Sigmoid colon (tissue), 4 donors: ENCODE measurements at regions not wholly inside any gene's neighbourhood (a gene's known extent, or its start where the extent isn't known, plus 50 kb on each side); places are given as distances from the start of the nearest gene placed in this dataset.

Experiments
- EP300 ChIP-seq, 4 donors: sonication (generic); formaldehyde crosslinking; IDR thresholded peaks; one replicate each; pipeline ENCODE4 v1.6.1; 2017; ENCODE audit warnings: antibody characterized with exemption in 4 of 4
- POLR2A ChIP-seq, 2 donors: fragments of 450-650 bp; IDR thresholded peaks; one replicate each; pipeline ENCODE4 v1.6.1; 2016; ENCODE audit warnings: antibody characterized with exemption in 2 of 2, mild to moderate bottlenecking in 2 of 2, moderate library complexity in 2 of 2
- POLR2AphosphoS5 ChIP-seq, 4 donors: sonication (generic); formaldehyde crosslinking; IDR thresholded peaks; one replicate each; pipeline ENCODE4 v1.6.1; 2017; ENCODE audit warnings: antibody characterized with exemption in 4 of 4
- TF ChIP-seq, protein P1 (sequence below), 4 experiments: fragments of 450-650 bp in 3 of 4; fragments of 200-600 bp in 1 of 4; IDR thresholded peaks; one replicate each; pipeline ENCODE4 v1.5.1; 2016 to 2019; ENCODE audit warnings: antibody characterized with exemption in 4 of 4, mild to moderate bottlenecking in 3 of 4, moderate library complexity in 2 of 4

DNA sequence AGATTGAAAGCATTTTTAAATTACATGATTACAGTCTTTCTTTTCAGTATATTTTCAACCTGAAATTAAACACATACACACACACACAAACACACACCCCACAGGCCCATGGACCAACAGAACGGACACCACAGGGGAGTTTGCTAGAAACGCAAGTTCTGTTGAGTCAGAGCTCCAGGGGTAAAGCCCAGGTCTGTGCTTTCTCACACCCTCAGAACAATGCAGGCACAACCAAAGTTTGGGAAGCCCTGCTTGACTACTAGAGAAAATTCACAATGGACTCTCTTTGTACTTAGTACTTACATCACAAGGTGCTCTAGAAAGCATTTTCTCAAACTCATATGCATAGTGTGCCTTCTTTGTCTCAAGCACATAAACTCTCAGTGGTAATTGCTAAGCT is 704.0 kb upstream of the IGFBP3 start:
- TF ChIP-seq EP300 (IDR thresholded peaks at IDR 0.05) (no peak), POLR2A (IDR thresholded peaks at IDR 0.05) (no peak), POLR2AphosphoS5 (IDR thresholded peaks at IDR 0.05) (no peak)
- TF ChIP-seq, protein P1, sequence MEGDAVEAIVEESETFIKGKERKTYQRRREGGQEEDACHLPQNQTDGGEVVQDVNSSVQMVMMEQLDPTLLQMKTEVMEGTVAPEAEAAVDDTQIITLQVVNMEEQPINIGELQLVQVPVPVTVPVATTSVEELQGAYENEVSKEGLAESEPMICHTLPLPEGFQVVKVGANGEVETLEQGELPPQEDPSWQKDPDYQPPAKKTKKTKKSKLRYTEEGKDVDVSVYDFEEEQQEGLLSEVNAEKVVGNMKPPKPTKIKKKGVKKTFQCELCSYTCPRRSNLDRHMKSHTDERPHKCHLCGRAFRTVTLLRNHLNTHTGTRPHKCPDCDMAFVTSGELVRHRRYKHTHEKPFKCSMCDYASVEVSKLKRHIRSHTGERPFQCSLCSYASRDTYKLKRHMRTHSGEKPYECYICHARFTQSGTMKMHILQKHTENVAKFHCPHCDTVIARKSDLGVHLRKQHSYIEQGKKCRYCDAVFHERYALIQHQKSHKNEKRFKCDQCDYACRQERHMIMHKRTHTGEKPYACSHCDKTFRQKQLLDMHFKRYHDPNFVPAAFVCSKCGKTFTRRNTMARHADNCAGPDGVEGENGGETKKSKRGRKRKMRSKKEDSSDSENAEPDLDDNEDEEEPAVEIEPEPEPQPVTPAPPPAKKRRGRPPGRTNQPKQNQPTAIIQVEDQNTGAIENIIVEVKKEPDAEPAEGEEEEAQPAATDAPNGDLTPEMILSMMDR (IDR thresholded peaks at IDR 0.05): no peak
